NOMO-1 (cell line): ENCODE measurements at regions not wholly inside any gene's neighbourhood (a gene's known extent, or its start where the extent isn't known, plus 50 kb on each side); places are given as distances from the start of the nearest gene placed in this dataset.
"Not testable (repeated sequence)": the region's sequence is repeated elsewhere in the genome, so short reads cannot be mapped to it uniquely, and the experiment has no call there.

ENCODE experiments used
- DNase-seq, 2 experiments: peaks; one replicate each; lab custom pipeline; 2025; ENCODE audit not compliant: unreplicated experiment in 2 of 2; lab: John Stamatoyannopoulos, UW

DNA sequence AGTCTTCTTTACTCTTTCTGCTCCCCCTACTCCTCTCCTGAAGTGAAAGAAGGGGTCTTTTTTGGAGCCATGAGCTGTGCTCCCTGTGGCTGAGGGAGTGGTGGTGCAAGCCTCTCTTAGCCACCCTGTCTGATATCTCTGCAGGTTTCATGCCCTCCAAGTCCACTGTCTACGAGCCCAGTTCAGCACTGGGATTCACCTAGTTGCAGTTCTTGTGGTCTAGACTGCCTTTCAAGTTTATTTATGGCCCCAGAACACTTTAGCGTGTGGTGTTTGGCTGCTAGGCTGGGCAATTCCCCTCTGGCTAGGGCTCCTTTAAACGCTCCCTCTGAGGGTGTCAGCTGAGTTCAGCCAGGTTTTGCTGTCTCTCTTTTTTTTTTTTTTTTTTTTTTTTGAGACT is 908.6 kb downstream of the TRHDE start:
- DNase-seq, result no peak

DNA sequence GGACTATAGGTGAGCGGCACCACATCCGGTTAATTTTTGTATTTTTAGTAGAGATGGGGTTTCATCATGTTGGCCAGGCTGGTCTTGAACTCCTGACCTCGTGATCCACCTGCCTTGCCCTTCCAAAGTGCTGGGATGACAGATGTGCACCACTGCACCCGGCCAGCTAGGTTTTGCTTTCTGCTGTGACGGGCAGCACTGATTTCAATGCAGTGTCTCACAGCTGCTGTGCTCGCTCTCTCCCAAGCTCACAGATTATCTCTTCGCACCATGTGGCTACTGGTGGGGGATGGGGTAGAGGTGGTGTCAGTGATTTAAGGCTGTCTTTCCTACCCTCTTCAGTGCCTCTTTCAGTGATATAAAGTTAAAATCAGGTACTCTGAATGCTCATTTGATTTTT is 909.1 kb downstream of the TRHDE start:
- DNase-seq, result no peak

DNA sequence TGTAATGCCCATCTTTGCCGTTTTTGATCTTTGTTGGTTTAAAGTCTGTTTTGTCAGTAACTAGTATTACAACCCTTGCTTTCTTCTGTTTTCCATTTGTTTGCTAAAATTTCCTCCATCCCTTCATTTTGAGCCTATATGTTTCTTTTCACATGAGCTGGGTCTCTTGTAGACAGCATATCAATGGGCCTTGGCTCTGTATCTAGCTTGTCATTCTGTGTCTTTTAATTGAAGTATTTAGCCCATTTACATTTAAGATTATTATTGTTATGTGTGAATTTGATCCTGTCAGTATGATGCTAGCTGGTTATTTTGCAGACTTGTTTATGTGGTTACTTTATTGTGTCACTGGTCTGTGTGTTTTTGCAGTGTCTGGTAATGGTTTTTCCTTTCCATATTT is 913.2 kb downstream of the TRHDE start:
- no peak for DNase-seq

DNA sequence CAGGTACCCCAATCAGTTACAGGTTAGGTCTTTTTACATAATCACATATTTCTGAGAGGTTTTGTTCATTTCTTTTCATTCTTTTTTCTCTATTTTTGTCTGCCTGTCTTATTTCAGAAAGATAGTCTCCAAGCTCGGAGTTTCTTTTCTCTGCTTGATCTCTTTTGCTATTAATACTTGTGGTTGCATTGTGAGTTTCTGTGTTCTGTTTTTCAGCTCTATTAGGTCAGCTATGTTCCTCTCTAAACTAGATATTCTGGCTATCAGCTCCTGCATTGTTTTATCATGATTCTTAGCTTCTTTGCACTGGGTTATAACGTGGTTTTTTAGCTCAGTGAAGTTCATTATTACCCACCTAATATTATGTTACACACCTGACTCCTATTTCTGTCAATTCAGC is 914.1 kb downstream of the TRHDE start:
- no peak for DNase-seq

DNA sequence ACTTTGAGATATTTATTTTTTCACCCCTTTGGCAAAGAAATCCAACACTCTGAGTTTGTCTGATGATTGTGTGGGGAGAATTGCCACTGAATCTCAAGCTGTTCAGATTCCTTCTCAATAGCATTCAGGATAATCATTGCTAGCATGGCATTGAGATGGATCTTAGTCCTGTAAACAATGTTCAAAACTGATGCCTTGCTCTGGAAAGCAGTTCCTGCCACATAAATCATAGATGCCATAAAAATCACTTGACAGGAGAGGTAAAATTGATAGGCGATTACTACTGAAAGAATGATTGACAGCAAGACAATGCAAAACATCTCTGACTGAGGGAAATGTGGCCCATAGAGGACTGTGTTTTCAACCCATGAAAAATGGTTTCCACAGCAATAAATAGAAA is 915.6 kb downstream of the TRHDE start:
- no peak for DNase-seq

DNA sequence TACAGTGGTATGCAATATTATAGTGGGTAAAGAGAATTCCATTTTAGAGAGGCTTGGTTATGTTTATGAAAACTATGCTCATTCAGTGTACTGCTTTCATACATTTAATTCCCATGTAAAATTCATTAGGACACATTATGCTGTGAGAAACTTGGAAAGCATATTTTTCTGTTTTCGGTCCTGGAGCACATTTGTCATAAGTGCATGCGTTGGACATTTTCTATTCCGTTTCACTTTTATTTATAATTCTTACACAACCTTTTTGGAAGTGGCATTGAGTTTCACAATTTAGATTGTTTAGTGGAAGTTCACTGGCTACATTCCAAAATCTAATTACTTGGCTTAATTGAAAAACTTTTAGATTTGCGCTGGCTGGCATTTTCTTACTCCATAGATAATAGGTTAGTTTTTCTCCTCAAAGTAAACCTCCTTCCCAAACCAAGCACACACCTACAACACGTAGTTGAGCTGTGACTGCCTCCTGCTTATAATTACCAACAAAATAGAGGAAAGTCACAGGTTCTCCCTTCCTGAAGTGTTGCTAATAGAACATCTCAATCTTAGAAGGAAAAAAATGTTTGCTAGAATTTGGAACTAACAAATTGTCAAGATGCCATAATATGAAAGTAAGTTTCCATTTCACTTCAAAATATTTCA is 938.5 kb downstream of the TRHDE start:
- DNase-seq, result no peak

DNA sequence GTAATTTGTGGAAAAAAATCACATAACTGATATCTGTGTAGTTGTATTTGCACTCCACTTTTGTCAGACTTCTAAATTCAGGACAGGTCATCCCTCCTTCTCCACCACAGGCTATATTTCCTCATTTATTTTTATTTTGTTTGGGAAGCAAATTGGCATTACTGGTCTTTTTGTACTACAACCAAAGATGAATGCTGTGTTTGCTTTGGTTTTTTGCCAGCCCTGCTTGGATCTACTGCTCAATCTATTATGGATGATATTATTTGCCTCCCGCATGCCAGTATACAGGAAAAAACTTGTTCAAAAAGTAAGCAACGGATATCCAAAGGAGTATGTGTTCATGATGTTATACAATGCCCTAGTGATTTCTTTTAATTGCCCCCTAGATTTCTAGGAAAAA is 948.8 kb downstream of the TRHDE start:
- DNase-seq, result no peak

DNA sequence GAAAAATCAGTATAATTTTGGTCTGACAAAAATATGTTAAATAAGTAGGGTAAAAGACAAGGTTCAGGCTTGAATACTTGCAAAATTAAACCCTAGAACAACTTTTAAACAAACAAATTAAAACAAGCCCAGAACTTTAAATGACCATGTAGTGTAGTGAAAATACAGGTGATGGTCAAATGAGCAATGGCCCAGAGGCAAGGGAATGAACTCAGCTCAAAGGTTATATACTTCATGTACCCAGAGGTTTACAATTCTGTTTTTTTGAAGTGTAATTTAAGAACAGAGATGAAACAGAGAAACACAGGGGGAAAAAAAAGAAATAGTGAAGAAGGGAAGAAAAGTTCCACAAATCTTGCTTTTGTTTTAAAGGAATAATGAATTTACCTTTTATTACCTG is 949.2 kb downstream of the TRHDE start:
- no peak for DNase-seq

DNA sequence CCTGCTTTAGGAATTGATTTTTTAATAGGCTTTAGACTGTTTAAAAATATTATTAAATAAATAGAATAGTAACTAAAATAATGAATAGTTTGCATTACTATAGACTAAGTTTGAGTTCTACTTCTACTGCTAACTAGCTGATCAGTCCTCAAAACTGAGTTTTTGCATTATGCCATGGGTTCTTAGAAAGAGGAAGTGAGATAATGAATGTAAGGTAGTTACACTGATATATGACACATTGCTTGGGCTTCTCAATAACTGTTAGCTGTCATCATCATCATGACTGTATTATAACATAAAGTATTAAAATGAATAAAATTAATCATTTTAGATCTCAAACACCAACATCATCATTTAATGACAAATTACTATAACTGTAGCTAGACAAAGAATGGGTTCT is 949.7 kb downstream of the TRHDE start:
- peak in 1 of 2 experiments; percentile 5 for DNase-seq

DNA sequence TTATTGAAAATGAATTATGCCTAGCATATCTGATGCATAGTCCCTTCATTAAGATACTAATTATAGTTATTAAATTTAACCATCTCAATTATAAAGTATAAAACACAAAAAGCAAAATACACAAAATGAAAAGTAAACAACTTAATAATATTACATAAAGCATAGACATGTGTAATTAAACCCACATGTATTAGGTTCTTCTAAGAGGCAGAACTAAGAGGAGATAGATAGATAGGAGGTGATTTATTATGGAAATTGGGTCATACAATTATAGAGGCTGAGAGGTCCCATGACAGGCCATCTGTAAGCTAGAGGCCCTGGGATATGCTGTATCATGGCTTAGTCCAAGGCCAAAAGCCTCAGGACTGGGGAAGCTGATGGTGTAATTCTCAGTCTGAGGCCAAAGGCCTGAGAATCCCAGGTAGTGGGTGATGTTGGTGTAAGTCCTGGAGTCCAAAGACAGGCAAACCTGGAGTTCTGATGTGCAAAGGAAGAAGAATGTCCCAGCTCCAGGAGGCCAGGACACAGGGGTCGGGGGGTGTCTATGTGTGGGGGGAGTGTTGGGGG is 953.3 kb downstream of the TRHDE start:
- no peak for DNase-seq

DNA sequence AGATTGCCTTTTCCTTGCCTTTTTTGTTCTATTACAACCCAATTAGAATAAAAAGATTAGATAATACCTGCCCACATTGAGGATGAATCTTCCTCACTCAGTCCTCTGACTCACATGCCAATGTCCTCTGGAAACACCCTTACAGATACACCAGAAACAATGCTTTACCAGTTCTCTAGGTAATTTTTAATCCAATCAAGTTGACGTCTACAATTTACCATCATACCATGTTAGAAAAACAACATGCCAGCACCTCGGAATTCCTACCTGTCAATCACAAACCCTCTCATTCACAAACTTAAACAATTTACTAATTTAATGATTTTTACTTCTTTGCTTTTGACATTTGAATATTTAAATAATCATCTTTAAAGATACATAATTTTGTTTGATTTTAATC is 953.8 kb downstream of the TRHDE start:
- DNase-seq, result no peak

DNA sequence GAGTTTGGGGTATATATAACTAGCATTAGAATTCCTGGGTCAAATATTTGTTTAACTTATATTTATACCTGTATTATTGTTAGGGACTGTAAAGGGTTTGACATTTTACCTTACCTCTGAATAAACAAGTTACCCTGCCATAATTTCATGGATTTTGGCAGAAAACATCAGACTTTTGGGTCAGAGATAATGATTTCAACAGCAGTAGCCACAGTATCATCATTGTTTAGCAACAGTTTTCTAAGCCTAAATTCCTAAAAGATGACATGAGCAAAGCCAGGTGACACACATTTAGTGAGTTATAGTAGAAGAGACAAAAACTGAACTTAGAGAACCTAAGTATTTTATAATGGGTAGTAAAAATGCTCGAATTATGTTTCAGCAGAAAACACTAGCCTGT is 954.4 kb downstream of the TRHDE start:
- no peak for DNase-seq

DNA sequence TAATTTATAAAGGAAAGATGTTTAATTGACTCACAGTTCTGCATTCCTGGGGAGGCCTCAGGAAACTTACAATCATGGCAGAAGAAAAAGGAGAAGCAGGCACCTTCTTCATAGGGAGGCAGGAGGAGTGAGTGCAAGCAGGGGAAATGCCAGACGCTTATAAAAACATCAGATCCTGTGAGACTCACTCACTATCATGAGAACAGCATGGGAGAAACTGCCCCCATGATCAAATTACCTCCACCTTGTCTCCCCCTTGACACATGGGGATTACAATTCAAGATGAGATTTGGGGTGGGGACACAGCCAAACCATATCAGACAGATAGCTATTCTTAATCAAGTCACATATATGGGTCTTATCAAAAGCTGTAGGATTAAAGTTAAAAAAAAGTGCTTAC is 956.7 kb downstream of the TRHDE start:
- not testable (repeated sequence) for DNase-seq

DNA sequence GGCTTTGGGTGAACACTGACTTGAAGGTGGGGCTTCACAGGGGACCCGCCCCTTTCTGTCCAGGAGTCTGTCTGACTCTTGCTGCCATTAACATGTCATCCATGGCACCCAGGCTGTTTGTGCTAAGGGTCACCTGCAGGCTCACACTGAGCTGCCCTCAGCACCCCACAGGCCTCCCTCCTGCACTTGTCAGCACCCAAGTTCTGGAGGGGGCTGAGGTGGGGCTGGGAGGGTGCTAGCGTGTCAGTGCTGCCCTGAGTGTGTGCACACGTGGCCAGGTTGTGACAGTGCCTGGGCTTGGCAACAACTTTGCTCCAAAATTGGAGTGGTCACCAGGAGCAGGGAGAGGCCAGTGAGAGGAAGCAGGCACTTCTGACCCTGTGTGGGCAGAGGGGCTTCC is 963.2 kb downstream of the TRHDE start:
- DNase-seq, result no peak

DNA sequence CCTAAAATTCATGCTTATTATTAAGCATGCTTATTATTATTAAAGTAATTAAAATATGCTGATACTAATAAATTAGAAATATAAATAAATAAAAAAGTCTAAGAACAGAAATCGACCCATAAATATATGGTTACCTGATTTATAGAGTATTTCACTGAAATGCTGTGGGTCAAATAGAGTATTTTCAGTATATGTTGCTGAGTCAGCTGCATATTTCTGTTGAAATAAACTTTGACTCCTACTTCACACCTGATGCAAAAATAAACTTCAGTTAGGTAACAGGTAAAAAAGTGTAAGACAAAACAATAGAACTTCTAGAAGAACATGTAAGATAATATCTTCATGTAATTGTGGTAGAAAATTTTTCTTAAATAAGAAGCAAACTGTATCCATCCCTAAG is 967.9 kb downstream of the TRHDE start:
- DNase-seq, result no peak

DNA sequence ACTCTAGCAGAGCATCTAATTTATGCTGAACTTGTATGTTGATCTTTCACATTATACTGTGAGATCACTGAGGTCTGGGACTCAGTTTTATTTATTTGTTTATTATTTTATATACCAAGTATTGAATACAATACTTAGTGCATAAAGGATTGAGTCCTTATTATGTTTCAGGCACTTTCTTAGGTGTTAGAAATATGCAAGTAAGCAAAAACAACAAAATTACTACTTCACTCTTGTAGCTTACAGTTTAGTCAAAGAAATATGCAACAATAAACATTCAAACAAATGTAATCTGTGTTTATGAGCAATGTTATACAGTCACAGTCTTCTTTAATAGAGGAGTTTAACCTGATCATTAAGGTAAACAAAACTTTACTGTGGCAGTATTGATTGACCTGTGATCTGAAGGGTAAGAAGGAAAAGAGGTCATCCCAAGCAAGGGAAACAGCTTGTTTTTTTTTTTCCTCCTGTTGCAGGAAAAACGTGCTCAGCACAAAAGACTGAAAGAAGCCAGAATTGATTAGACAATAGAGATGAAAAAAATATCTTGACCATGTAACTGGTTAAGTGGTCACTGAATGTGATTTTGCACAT is 990.7 kb downstream of the TRHDE start:
- no peak for DNase-seq

DNA sequence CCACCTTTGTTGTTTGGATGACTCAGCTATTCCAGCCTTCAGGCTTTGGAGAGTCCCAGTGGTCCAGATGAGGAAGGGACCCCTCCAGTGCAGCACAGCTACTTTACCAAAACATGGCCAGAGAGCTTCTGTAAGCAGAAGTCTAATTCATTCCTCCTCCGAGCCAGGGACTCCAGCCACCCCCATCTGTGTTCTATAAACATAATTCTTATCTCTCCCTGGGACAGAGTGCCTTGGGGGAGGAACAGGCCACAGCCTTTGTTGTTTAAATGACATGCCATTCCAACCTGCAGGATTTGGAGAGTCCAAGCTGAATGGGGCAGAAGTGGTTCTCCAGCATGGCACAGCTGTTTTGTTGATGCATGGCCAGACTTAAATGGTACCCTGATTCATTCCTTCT is 994.0 kb downstream of the TRHDE start:
- DNase-seq, result no peak

DNA sequence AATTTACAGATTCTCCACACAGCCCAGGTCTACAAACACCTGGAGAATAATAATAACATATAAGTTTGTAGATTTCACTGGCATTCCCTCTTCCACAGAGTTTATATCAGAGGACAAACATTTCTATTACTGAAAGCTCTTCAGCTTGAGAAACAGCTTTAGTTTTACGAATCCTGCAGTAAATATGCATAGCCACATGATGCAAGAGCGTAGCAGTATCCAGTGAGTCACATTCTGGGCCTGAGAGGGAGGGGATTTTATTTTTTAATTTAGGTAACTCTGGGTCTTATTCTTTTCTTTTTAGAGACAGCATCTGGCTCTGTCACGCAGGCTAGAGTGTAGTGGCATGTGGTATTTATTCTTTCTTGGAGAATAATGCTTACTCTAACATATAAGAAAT is 1002.8 kb downstream of the TRHDE start:
- no peak for DNase-seq

DNA sequence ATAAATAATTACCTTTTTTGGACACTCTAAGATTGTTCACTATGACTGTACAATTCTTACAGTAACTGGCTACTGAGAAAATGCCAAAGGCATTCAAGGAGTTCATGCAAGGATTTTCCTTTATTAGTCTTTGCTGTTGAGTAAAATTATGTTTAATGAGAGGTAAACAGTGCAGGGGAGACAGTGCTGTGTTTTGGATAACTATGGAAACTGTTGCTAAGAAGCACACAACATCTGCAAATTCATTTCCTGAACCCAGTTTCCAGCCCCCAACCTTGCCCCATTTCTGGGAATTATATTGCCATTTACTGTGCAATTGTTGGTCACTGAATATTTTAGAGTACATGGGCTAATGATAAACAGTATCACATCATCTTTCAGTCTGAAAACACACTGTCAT is 1005.8 kb downstream of the TRHDE start:
- DNase-seq, result no peak

DNA sequence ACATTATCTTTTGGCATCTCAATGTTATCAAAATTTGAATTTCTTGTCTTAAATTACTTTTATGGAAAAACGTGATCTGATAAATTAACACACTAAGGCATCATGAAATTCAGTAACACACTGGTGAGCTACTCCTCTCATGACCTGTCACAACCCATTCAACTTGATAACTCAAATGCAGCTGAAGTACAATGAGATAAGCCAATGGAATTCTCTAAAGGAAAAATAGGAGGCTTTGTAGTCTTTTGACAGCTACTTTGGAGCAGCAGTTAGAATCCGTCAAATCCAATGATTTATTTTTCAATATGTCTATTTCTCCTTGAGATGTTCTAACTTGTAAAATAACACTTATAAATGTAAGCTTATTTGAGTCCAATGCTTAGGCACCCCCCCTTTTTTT is 1029.4 kb downstream of the TRHDE start:
- no peak for DNase-seq

DNA sequence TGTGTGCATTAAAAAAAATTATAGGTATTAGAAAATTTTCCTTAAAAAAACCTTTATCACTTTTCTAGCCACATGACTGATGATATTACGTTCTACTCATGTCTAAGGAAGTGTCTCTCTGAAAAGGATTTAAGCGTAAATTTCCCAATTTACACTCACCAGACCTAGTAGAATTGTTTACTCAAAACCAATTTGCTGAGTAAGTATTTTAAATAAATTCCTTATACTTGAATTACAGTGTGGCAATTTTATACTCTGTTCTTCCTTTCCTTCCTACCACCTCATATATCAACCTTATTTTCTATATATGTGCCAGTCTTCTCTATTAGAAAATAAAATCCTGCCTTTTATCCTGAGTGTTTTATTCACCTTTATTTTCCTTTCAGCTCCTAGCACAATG is 1035.1 kb downstream of the TRHDE start:
- no peak for DNase-seq

DNA sequence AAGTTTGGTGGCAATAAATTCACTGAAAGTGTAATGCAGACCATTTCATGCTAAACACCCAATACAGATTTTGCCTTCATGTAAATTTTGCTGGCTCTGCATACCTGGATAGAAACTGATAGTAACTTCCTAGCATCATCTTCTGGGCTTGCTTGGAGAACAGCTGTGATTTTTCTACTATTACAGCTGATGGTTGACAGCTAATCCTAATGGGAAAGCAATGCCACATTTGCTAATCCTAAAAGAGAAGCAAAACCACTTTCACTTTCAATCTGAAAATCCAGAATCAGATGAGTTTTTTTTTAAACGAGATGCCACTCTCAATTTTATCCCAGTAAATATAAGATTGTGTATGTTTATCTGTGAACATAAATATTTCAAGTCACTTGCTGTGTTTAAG is 1035.9 kb downstream of the TRHDE start:
- DNase-seq, result no peak

DNA sequence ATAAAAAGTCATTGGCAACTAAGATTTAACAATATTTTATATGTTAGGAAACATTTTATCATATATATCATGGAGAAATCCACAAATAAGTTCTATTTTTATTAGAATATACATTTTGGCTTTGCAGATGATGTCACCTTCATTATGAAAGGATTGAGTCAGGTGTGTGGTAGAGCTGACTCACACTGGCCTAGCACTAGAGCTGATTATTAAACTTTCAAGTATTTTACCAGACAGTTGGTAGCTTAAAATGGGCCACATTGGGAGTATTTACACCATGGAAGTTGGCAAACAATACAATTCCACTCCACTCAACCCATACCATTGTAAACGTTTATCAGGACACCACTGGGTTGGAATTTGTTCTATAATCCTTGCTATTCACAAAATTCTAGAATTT is 1036.6 kb downstream of the TRHDE start:
- DNase-seq, result no peak
